ENCODE measurements at regions not wholly inside any gene's neighbourhood (a gene's known extent, or its start where the extent isn't known, plus 50 kb on each side); places are given as distances from the start of the nearest gene placed in this dataset.

- no CpG with 5 or more reads among the region's 6 CpGs for WGBS (ENCODE audit: extremely low coverage, insufficient read length, low lambda C conversion rate)
- Histone ChIP-seq H3K27ac (ENCODE audit: insufficient read length, low read depth, low read length) (no peak overlapping the region), H4K91ac (ENCODE audit: insufficient read length, low read depth, low read length) (no peak overlapping the region), H3K27me3 (ENCODE audit: insufficient read depth, low read length) (no peaks in the 10 kb centered on the region), H2BK20ac (ENCODE audit: low read depth, low read length, poor library complexity, severe bottlenecking) (no peak overlapping the region), H2BK5ac (ENCODE audit: insufficient read length, low read length) (no peak overlapping the region), H4K8ac (replicated peaks; ENCODE audit: insufficient read length, low read depth, low read length) (no peak overlapping the region), H2AK5ac (ENCODE audit: insufficient read length, low read length) (no peak overlapping the region), H2AFZ (ENCODE audit: low read length) (no peak overlapping the region), H3K14ac (ENCODE audit: insufficient read depth, low read length) (no peak overlapping the region), H3K23ac (ENCODE audit: insufficient read length, low read depth, low read length) (no peak overlapping the region), H4K5ac (ENCODE audit: insufficient read length, low read depth, low read length) (no peak overlapping the region), H3T11ph (ENCODE audit: low read length) (no peak overlapping the region), H3K18ac (ENCODE audit: insufficient read length, low read depth, low read length) (no peak overlapping the region), H2BK15ac (ENCODE audit: low read depth, low read length) (no peak overlapping the region), H3K4me1 (ENCODE audit: insufficient read depth, low read length) (no peaks in the 10 kb centered on the region; the same call in 1 of the 2 replicates), H3K79me2 (ENCODE audit: insufficient read depth, low read length) (no peaks in the 10 kb centered on the region), H3K4ac (ENCODE audit: low read depth, low read length) (no peak overlapping the region), H3K9ac (ENCODE audit: extremely low read depth, insufficient read length, low read length) (no peak overlapping the region), H2BK12ac (ENCODE audit: insufficient read length, low read depth, low read length) (no peak overlapping the region), H3K23me2 (ENCODE audit: insufficient read length, low read depth, low read length, poor library complexity, severe bottlenecking) (no peaks in the 10 kb centered on the region), H3K4me2 (ENCODE audit: insufficient read depth, insufficient read length, low read length) (no peak overlapping the region), H3K79me1 (ENCODE audit: insufficient read depth, low read depth, low read length, poor library complexity, severe bottlenecking) (no peaks in the 10 kb centered on the region), H2BK120ac (ENCODE audit: low read depth, low read length, poor library complexity, severe bottlenecking) (no peak overlapping the region), H3K56ac (ENCODE audit: insufficient read length, low read depth, low read length) (no peak overlapping the region), H4K20me1 (ENCODE audit: control insufficient read depth, insufficient read depth, insufficient read length) (no peaks in the 10 kb centered on the region), H3K9me3 (ENCODE audit: control insufficient read depth, low read depth, low read length) (no peaks in the 10 kb centered on the region)
- H3K4me1 Mint-ChIP-seq: peaks cover 0 to 13% of the 10 kb centered on the region in 2 experiments; a peak in 3 of 4 replicates
- H3K27ac Mint-ChIP-seq: no peak overlapping the region
- peaks cover 2% of the 10 kb centered on the region for H3K27me3 Mint-ChIP-seq (ENCODE audit: low read depth)
- TF ChIP-seq CTCF (conservative IDR thresholded peaks at IDR 0.05): no peak
- H3K9me3 Mint-ChIP-seq: no peaks in the 10 kb centered on the region
- H3K4me3 Mint-ChIP-seq: no peak overlapping the region
- H3K36me3 Mint-ChIP-seq (ENCODE audit: insufficient read depth in 1 of 3, low read depth in 3 of 3): no peaks in the 10 kb centered on the region
- DNase-seq: no peak
Observed at GRCh38 chr2:200750323-200750910, 61.3 kb upstream of the BZW1 start.

Measured in H9 (cell line).